ENCODE measurements at regions not wholly inside any gene's neighbourhood (a gene's known extent, or its start where the extent isn't known, plus 50 kb on each side); places are given as distances from the start of the nearest gene placed in this dataset.

DNA sequence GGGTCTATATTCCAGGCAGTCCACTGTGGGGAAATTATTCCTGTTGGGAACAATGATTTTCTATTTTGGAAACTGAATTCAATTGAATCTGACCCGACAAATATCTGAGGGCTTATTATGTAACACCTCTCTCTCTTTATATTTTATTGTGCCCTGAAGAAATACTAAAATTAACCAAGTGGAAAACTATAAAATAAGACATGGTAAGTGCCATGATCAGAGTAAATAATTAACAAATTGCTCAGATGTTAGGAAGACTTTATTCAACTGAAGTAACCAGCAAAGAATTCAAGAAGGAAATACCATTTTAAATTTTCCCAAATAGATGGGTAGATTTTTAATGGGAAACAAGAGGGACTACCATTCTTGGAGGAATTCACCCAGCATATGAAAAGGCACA lies 632.9 kb downstream of the MAFB start:
- TF ChIP-seq EZH2 (IDR thresholded peaks at IDR 0.05; ENCODE audit: insufficient read depth, poor library complexity, severe bottlenecking) (no peak), EZH2phosphoT487 (IDR thresholded peaks at IDR 0.05; ENCODE audit: insufficient read depth, low read depth) (no peak)
